ENCODE measurements at regions not wholly inside any gene's neighbourhood (a gene's known extent, or its start where the extent isn't known, plus 50 kb on each side); places are given as distances from the start of the nearest gene placed in this dataset.

DNA sequence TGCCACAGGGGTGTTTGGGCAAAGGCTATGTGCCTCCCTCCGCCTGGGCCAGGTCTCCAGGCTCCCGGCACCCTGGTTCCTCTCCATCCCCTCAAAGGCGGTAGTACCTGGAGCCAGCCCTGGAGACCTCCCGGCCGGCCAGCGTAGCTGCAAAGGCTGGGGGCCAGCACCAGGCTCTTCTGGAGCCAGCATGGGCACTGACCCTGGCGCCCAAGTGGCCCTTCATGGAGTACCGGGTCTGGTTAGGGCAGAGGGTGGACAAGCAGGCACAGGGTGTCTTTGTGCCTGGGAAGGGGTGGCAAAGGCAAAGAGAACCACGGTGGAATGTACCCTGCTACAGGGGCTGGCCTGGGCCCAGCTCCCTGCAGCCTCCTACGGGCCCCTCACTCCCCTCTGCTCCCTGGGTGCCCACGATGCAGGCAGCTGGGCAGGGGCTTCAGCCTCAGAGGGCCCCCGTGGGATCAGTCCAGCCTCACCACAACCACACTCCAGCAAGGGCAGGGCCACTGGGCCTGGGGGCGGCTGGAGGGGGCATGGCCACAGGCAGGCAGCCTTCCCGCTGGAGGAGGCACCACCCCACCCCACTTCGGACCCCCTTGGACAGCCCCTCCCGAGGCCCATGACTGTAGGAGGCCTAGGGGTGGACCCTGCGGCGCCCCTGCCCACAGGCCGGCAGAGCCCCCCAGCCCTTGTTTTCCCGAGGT lies 112.9 kb upstream of the NKX1-1 start:
- no peak overlapping the region for H3K4me3 ChIP-seq (ENCODE audit: low read length)
- TF ChIP-seq, protein P1, sequence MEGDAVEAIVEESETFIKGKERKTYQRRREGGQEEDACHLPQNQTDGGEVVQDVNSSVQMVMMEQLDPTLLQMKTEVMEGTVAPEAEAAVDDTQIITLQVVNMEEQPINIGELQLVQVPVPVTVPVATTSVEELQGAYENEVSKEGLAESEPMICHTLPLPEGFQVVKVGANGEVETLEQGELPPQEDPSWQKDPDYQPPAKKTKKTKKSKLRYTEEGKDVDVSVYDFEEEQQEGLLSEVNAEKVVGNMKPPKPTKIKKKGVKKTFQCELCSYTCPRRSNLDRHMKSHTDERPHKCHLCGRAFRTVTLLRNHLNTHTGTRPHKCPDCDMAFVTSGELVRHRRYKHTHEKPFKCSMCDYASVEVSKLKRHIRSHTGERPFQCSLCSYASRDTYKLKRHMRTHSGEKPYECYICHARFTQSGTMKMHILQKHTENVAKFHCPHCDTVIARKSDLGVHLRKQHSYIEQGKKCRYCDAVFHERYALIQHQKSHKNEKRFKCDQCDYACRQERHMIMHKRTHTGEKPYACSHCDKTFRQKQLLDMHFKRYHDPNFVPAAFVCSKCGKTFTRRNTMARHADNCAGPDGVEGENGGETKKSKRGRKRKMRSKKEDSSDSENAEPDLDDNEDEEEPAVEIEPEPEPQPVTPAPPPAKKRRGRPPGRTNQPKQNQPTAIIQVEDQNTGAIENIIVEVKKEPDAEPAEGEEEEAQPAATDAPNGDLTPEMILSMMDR (conservative IDR thresholded peaks at IDR 0.05; ENCODE audit: low read depth, low read length): no peak
- no peak for DNase-seq (ENCODE audit: low read depth)

GRCh38 chr4:1517592-1518411 lies 111.6 kb upstream of the NKX1-1 start:
- DNase-seq (ENCODE audit: low read depth): no peak
- TF ChIP-seq, protein P1 (conservative IDR thresholded peaks at IDR 0.05; ENCODE audit: low read depth, low read length): no peak
- no peak overlapping the region for H3K4me3 ChIP-seq (ENCODE audit: low read length)

- no peak for DNase-seq (ENCODE audit: low read depth)
- H3K4me3 ChIP-seq (ENCODE audit: low read length): no peak overlapping the region
- TF ChIP-seq, protein P1 (conservative IDR thresholded peaks at IDR 0.05; ENCODE audit: low read depth, low read length): no peak
Measured at GRCh38 chr4:1516881-1517480, 110.7 kb upstream of the NKX1-1 start.

DNA sequence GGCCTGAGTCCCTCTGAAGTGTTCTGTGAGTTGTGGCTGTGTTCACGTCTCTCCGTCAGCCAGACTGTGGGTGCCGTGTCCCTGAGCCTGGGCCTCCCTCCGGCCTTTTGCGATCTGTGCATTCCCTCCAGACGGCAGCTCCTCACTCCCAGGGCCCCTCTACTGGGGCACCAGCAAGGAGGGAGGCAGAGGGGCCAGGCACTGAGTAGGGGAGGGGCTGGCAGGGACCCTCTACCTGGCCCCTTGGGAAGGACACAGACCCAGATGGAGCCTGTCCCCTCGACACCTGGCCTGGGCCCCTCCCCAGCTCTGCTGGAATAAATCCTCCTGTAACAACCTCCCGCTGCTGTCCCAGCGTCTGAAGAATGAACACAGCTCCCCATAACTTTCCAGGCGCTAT lies 110.0 kb upstream of the NKX1-1 start:
- no peak overlapping the region for H3K4me3 ChIP-seq (ENCODE audit: low read length)
- TF ChIP-seq, protein P1 (conservative IDR thresholded peaks at IDR 0.05; ENCODE audit: low read depth, low read length): no peak
- no peak for DNase-seq (ENCODE audit: low read depth)

GRCh38 chr4:1515763-1516162 lies 109.5 kb upstream of the NKX1-1 start:
- DNase-seq (ENCODE audit: low read depth): no peak
- H3K4me3 ChIP-seq (ENCODE audit: low read length): no peak overlapping the region
- TF ChIP-seq, protein P1 (conservative IDR thresholded peaks at IDR 0.05; ENCODE audit: low read depth, low read length): no peak

DNA sequence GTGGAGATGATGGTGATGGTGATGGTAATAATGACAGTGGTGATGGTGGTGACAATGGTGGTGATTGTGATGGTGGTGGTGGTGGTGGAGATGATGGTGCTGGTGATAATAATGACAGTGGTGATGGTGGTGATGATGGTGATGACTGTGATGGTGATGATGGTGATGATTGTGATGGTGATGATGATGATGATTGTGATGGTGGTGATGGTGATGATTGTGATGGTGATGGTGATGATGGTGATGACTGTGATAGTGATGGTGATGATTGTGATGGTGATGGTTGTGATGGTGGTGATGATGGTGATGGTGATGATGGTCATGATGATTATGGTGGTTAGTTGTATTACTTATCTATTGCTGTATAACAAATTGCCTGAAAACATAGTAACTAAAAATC lies 108.9 kb upstream of the NKX1-1 start:
- no peak for DNase-seq (ENCODE audit: low read depth)
- TF ChIP-seq, protein P1 (conservative IDR thresholded peaks at IDR 0.05; ENCODE audit: low read depth, low read length): no peak
- H3K4me3 ChIP-seq (ENCODE audit: low read length): no peak overlapping the region
